ENCODE measurements at regions not wholly inside any gene's neighbourhood (a gene's known extent, or its start where the extent isn't known, plus 50 kb on each side); places are given as distances from the start of the nearest gene placed in this dataset.

GRCh38 chr20:40522405-40522804 lies 166.6 kb downstream of the MAFB start (continued):
- TF ChIP-seq RAD21 (IDR thresholded peaks at IDR 0.05 in 1 of 2, conservative IDR thresholded peaks at IDR 0.05 in 1 of 2; ENCODE audit: low read depth in 2 of 2, low read length in 2 of 2) (no peak), ZNF274 (IDR thresholded peaks at IDR 0.05; ENCODE audit: borderline replicate concordance, extremely low read depth, low read length) (no peak)
